Fibroblast of pulmonary artery (primary cell): ENCODE measurements at regions not wholly inside any gene's neighbourhood (a gene's known extent, or its start where the extent isn't known, plus 50 kb on each side); places are given as distances from the start of the nearest gene placed in this dataset.

Source experiments
- DNase-seq: peaks from one replicate; pipeline ENCODE4 v3.0.0-alpha.2; 2010; ENCODE audit warnings: low read depth
- H3K4me3 ChIP-seq: replicated peaks from 2 replicates; pipeline ENCODE4 v1.5.1; 2011; ENCODE audit warnings: low read depth, mild to moderate bottlenecking, control low read depth, low read length, moderate library complexity
- TF ChIP-seq, protein P1 (sequence below): IDR thresholded peaks from 2 replicates; pipeline ENCODE4 v1.5.1; 2011; ENCODE audit warnings: mild to moderate bottlenecking, control low read depth, low read length, inconsistent platforms; ENCODE audit errors: missing control alignments

DNA sequence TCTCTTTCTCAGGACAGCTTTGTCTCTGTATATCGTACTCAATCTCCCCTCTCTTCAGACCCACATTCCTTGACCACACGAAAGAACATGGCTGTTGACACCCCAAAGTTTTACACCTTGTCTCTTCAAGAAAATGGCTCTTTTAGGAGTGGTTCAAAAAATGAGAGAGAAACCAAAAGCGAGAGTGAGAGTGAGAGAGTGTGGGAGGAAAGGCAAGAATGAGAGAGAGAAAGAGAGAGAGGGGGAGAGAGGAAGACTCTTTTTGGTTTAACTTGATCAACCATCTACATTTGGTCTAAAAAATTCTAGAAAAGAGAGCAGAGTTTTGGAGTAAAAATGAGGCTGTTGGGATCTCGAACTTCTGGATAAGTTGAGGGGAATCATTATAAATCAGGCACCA, 581.8 kb upstream of the WWC1 start:
- DNase-seq: no peak
- H3K4me3 ChIP-seq: no peak overlapping the region
- TF ChIP-seq, protein P1, sequence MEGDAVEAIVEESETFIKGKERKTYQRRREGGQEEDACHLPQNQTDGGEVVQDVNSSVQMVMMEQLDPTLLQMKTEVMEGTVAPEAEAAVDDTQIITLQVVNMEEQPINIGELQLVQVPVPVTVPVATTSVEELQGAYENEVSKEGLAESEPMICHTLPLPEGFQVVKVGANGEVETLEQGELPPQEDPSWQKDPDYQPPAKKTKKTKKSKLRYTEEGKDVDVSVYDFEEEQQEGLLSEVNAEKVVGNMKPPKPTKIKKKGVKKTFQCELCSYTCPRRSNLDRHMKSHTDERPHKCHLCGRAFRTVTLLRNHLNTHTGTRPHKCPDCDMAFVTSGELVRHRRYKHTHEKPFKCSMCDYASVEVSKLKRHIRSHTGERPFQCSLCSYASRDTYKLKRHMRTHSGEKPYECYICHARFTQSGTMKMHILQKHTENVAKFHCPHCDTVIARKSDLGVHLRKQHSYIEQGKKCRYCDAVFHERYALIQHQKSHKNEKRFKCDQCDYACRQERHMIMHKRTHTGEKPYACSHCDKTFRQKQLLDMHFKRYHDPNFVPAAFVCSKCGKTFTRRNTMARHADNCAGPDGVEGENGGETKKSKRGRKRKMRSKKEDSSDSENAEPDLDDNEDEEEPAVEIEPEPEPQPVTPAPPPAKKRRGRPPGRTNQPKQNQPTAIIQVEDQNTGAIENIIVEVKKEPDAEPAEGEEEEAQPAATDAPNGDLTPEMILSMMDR: no peak

DNA sequence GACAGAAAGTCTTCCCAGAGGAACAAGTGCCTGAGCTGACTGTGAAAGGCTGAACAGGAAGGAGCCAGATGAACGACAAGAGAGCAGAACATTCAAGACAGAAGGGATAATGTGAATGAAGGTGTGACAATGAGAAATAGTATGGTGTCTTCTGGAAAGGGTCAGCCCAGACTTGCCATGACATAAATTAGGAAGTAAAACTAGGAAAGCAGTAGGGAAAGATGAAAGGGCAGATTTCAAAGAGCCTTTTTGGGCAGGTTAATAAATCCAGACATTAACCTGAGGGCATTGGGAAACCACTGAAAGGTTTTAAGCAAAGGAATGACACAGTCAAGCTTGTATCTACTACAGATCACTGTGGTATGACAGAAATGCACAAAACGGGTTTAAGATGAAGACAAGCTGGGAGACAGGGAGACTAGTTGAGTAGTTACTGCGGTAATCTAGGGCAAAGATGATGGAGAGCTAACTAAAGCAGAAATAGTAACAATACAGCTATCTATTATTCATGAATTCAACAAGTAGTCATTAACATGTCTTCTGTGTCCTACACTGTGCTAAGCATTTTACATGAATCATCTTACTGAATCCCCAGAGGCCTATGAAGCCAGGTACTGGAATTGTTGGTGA, 580.9 kb upstream of the WWC1 start:
- TF ChIP-seq, protein P1: no peak
- no peak overlapping the region for H3K4me3 ChIP-seq
- no peak for DNase-seq

DNA sequence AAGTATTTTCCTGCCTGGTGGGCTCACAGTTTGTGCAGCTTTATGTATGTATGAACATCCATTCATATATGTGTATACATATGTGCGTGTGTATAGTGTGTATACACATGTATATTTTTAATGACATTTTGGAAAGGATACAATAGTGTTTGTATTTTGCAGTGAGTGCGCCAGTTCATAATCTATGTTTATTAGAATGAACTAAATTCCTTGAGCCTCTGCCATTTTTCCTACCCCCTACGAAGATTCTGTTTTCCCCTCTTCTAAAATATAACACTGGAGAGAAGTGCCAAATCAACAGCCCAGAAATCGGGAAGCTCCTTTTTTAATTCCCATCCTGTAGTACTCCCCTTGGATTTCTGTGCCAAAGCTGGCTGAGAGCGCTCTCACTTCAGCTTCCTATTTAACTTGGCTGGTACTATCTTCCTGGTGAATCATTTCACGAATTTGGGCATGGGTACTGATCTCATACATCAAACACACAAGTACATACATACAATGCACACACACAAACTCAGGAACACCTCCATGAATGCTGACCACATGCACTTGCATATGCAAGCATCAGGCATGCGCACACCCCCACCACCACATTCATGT, 578.4 kb upstream of the WWC1 start:
- TF ChIP-seq, protein P1: no peak
- no peak for DNase-seq

DNA sequence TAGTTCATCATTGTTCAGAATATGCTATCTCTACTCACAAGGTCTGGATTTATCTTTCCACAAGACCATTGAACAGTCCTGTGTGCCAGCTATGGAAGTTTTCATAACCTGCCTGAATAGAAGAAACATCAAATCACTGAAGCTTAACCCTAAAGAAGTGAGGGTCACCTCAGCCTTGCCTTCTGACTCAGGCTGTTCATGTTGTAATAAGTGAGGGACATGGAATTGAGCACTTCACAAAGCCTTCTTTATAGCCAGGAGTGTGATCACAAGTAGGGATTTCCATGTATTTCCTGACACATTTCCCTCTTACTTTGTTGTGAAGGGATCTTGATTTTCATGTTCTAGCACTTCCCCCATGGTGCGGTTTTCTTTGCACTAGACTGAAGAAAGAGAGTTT, 577.5 kb upstream of the WWC1 start:
- no peak overlapping the region for H3K4me3 ChIP-seq
- TF ChIP-seq, protein P1: no peak
- no peak for DNase-seq

More for the DNA sequence above, 578.4 kb upstream of the WWC1 start:
- H3K4me3 ChIP-seq: no peak overlapping the region

DNA sequence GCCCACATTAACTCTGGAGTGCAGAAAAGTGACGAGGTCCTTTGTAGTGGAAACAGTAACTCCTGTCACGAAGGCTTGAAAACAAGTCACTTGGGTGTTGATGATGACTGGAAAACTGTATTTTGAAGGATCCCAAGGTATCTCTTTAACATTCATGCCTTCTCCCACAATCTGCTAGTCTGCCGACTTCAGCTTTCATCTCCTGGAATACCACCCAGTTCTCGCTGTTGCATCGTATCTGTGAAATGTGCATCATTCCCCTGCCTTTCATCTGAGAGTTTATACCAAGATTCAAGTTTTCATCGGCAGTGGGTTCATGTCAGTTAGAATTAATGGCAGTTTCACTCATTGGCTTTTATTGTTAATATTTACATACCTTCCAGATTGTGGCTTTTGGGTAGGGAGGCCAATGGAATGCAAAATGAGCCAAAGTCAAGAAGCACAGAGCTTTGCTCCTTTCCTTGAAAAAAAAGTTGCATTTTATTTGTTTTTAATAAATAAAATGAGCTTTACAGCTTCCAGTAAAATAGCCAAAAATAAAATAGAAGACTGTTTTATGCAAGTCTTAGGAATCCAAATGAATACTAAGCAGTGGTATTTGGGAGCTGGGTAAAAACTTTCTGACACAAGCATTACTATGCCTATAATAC, 575.2 kb upstream of the WWC1 start:
- H3K4me3 ChIP-seq: no peak overlapping the region
- TF ChIP-seq, protein P1: no peak
- DNase-seq: no peak

DNA sequence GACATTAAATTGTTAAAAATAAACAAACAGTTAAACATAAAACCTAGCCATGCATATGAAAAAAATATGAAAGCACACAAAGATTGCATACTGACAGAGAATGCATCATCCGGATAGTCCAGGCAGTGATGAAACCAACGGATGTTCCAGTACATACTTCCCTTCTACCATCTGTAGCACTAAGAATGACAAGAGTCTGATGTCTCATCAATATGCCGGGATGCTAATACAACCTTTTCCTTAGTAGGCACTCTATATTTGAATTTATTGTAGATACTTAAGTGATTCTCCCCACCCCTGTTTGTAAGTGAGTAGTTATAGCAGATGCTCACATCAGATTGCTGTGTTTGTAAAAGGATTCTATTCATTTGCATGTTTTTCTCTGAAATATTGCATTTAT, 571.2 kb upstream of the WWC1 start:
- TF ChIP-seq, protein P1: no peak
- H3K4me3 ChIP-seq: no peak overlapping the region
- DNase-seq: no peak
